ENCODE measurements at regions not wholly inside any gene's neighbourhood (a gene's known extent, or its start where the extent isn't known, plus 50 kb on each side); places are given as distances from the start of the nearest gene placed in this dataset.

DNA sequence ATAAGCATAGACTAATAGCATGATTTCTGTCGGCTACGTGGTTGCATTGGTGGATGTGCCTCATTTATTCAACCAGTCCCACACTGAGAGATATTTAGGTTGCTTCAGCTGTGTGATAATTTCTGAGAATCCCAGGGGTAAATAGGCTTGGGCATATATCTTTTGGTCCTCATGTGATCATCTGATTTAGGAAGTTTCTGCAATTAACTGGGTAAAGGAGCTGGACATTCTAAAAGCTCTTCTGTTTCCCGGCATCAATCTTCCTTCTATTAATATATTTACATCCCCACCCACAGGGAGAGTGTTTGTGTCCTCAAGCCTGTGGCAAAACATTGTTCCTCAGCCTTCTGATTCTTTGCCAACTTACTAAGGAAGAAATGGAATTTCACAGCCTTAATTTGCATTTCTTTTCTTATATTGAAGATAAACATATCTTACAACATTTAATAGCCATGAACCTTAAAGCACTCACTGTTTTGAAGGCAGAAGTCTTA is 431.6 kb downstream of the RFC3 start:
- H3K4me3 ChIP-seq (ENCODE audit: low read depth, low read length): no peak overlapping the region
- no peak for TF ChIP-seq MYC (IDR thresholded peaks at IDR 0.05; ENCODE audit: low read depth, low read length)
- TF ChIP-seq, protein P1, sequence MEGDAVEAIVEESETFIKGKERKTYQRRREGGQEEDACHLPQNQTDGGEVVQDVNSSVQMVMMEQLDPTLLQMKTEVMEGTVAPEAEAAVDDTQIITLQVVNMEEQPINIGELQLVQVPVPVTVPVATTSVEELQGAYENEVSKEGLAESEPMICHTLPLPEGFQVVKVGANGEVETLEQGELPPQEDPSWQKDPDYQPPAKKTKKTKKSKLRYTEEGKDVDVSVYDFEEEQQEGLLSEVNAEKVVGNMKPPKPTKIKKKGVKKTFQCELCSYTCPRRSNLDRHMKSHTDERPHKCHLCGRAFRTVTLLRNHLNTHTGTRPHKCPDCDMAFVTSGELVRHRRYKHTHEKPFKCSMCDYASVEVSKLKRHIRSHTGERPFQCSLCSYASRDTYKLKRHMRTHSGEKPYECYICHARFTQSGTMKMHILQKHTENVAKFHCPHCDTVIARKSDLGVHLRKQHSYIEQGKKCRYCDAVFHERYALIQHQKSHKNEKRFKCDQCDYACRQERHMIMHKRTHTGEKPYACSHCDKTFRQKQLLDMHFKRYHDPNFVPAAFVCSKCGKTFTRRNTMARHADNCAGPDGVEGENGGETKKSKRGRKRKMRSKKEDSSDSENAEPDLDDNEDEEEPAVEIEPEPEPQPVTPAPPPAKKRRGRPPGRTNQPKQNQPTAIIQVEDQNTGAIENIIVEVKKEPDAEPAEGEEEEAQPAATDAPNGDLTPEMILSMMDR (IDR thresholded peaks at IDR 0.05; ENCODE audit: low read depth, low read length): no peak
- TF ChIP-seq, protein P2, sequence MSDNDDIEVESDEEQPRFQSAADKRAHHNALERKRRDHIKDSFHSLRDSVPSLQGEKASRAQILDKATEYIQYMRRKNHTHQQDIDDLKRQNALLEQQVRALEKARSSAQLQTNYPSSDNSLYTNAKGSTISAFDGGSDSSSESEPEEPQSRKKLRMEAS (IDR thresholded peaks at IDR 0.05; ENCODE audit: low read depth, low read length): no peak
- DNase-seq (ENCODE audit: low read depth): no peak

DNA sequence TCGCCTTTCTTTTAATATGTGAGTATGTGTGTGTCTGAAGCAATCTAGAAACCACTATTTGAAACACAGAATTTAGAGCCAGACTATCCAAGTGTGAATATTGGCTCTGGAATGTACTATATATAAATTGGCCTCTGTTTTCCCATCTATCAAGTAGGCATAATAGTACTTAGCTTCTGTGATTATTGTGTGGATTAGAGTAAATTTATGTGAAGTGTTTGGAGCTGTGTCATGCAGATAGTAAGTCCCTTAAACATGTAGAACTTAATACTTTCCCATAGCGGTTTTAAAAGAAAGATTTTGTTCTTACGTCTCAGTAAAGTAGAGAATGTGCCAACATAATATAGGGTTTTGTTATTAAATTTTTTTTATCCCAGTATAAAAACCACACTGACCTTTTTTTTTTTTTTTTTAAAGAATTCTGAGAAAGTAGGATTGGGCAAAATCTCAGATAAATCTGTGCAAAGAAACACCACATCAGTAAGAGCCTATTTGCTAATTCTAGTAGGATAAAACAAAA is 432.3 kb downstream of the RFC3 start:
- TF ChIP-seq, protein P1 (IDR thresholded peaks at IDR 0.05; ENCODE audit: low read depth, low read length): no peak
- no peak for TF ChIP-seq POLR2A (IDR thresholded peaks at IDR 0.05; ENCODE audit: extremely low read depth, insufficient read length)
- no peak for TF ChIP-seq MYC (IDR thresholded peaks at IDR 0.05; ENCODE audit: low read depth, low read length)
- TF ChIP-seq, protein P2 (IDR thresholded peaks at IDR 0.05; ENCODE audit: low read depth, low read length): no peak
- DNase-seq (ENCODE audit: low read depth): no peak
- H3K4me3 ChIP-seq (ENCODE audit: low read depth, low read length): no peak overlapping the region

DNA sequence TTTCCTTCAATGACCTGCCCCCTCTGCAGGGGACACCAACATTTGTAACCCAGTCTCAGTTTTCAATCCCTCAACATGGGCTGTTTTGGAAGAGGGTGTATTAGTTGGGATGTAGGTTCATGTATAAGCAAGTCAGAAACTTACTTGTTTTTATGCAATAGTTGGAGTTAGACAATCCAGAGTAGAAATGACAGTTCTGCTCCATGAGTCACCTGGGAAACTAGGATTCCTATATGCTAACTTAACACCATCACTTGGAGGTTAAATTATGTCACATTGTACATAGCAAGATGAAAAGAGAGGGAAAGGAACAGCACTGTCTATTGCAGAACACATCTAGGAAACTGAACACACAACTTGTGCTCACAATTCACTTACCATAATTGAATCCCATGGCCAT is 436.4 kb downstream of the RFC3 start:
- no peak for DNase-seq (ENCODE audit: low read depth)
- H3K4me3 ChIP-seq (ENCODE audit: low read depth, low read length): no peak overlapping the region
- TF ChIP-seq MYC (IDR thresholded peaks at IDR 0.05; ENCODE audit: low read depth, low read length): no peak
- TF ChIP-seq, protein P1 (IDR thresholded peaks at IDR 0.05; ENCODE audit: low read depth, low read length): no peak
- TF ChIP-seq POLR2A (IDR thresholded peaks at IDR 0.05; ENCODE audit: extremely low read depth, insufficient read length): no peak
- TF ChIP-seq, protein P2 (IDR thresholded peaks at IDR 0.05; ENCODE audit: low read depth, low read length): no peak

DNA sequence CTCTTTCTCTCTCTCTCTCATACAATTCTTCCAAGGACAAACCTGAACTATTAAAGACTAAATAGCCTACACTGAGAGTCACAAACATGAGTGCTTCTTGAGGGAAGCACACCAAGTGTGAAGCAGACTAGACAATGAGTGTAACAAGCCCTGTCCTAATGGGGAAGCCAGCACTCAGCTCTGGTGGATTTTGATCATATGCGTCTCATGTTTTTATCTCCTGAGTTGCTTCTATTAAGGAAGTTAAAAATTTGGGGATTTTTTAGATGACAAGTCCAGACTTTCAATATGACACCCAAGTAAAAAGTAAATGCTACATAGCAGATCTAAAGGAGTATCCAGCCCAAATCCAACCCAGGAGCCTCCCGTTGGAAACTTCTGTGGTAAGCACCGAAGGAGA is 437.8 kb downstream of the RFC3 start:
- TF ChIP-seq, protein P1 (IDR thresholded peaks at IDR 0.05; ENCODE audit: low read depth, low read length): no peak
- TF ChIP-seq, protein P2 (IDR thresholded peaks at IDR 0.05; ENCODE audit: low read depth, low read length): no peak
- TF ChIP-seq MYC (IDR thresholded peaks at IDR 0.05; ENCODE audit: low read depth, low read length): no peak
- no peak for TF ChIP-seq POLR2A (IDR thresholded peaks at IDR 0.05; ENCODE audit: extremely low read depth, insufficient read length)
- no peak for DNase-seq (ENCODE audit: low read depth)
- H3K4me3 ChIP-seq (ENCODE audit: low read depth, low read length): no peak overlapping the region

DNA sequence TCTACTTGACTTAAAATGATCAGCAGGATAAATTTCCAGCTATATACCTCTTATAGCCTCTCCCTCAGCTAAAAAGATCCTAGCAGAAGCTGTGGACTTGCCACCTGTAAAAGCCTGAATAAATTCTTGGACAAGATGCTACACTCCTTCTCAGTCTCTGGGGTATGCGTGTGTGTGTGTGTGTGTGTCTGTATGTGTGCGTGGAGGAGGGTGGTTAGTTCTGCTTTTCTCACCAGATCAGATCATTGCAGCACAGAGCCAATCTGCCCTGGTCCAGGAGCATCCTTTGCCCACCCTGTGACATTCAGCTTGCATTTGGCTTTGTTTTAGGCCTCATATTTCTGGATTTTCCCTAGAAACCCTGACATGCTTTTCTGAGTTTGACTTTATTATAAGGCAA is 438.3 kb downstream of the RFC3 start:
- TF ChIP-seq, protein P2 (IDR thresholded peaks at IDR 0.05; ENCODE audit: low read depth, low read length): no peak
- TF ChIP-seq, protein P1 (IDR thresholded peaks at IDR 0.05; ENCODE audit: low read depth, low read length): no peak
- TF ChIP-seq MYC (IDR thresholded peaks at IDR 0.05; ENCODE audit: low read depth, low read length) (no peak), POLR2A (IDR thresholded peaks at IDR 0.05; ENCODE audit: extremely low read depth, insufficient read length) (no peak)
- DNase-seq (ENCODE audit: low read depth): peak; percentile 58
- H3K4me3 ChIP-seq (ENCODE audit: low read depth, low read length): no peak overlapping the region
